HAP-1 (cell line): ENCODE measurements at regions not wholly inside any gene's neighbourhood (a gene's known extent, or its start where the extent isn't known, plus 50 kb on each side); places are given as distances from the start of the nearest gene placed in this dataset.
"Not testable (repeated sequence)": the region's sequence is repeated elsewhere in the genome, so short reads cannot be mapped to it uniquely, and the experiment has no call there.

Source experiments
- DNase-seq, 2 experiments: peaks; one replicate each; pipeline ENCODE4 v3.0.0-alpha.2; 2016 to 2020; ENCODE audit warnings: low spot score in 2 of 2
- H3K27me3 ChIP-seq: fragments of 250-450 bp; sonication (Bioruptor Pico); 2 replicates; pipeline ENCODE4 v1.5.1; 2020; ENCODE audit warnings: low read depth, mild to moderate bottlenecking, moderate library complexity
- H3K36me3 ChIP-seq: fragments of 250-450 bp; sonication (Bioruptor Pico); replicated peaks from 2 replicates; pipeline ENCODE4 v1.5.1; 2020; ENCODE audit warnings: mild to moderate bottlenecking
- H3K4me1 ChIP-seq: fragments of 250-450 bp; sonication (Bioruptor Pico); 2 replicates; pipeline ENCODE4 v1.5.1; 2020; ENCODE audit warnings: mild to moderate bottlenecking
- H3K4me3 ChIP-seq: fragments of 250-450 bp; sonication (Bioruptor Pico); 2 replicates; pipeline ENCODE4 v1.5.1; 2020; ENCODE audit warnings: mild to moderate bottlenecking, moderate library complexity
- H3K9me3 ChIP-seq: fragments of 250-450 bp; sonication (Bioruptor Pico); 2 replicates; pipeline ENCODE4 v1.5.1; 2020; ENCODE audit warnings: mild to moderate bottlenecking, moderate library complexity
- in situ Hi-C: fragments of 300-500 bp; cut with MboI; formaldehyde crosslinking; loops from 3 replicates; pipeline ENCODE4 v1.14.3; 2020; ENCODE audit warnings: low sequenced_read_pairs, inconsistent platforms, mixed read lengths

DNA sequence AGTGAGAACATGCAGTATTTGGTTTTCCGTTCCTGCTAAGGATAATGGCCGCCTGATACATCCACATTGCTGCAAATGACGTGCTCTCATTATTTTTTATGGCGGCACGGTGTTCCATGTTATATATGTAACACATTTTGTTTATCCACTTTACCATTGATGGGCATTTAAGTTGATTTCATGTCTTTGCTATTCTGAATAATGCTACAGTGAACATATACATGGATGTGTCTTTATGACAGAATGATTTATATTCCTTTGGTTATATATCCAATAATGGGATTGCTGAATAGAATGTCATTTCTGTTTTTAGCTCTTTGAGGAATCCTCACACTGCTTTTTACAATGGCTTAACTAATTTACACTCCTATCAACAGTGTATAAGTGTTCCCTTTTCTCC, 1223.2 kb downstream of the RAPGEF2 start:
- no peaks in the 10 kb centered on the region for H3K4me1 ChIP-seq
- H3K27me3 ChIP-seq = no peaks in the 10 kb centered on the region
- in situ Hi-C loops = no loop called here
- DNase-seq = no peak
- H3K4me3 ChIP-seq = no peak overlapping the region
- no peaks in the 10 kb centered on the region for H3K36me3 ChIP-seq
- no peaks in the 10 kb centered on the region for H3K9me3 ChIP-seq

DNA sequence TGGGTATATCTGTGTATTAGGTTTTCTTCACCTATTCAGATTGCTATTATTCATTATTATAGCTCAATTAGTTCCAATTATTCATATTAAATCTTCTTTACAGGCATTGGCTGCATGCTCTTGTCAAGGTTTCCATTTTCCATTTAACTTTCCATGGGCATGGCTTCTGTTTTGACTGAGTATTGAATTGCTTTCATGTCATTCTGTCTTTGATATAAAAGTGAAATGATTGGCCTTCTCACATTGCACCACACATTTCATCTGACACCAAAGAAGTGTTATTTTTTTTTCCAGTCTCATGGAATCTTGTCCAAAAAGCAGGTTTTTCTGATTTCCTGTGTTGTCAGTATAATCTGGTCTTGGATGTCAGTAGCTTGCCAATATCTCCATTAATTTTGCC, 1244.3 kb downstream of the RAPGEF2 start:
- Histone ChIP-seq H3K27me3 (no peaks in the 10 kb centered on the region), H3K36me3 (no peaks in the 10 kb centered on the region), H3K4me3 (no peak overlapping the region), H3K9me3 (no peaks in the 10 kb centered on the region), H3K4me1 (no peaks in the 10 kb centered on the region)
- DNase-seq = no peak
- in situ Hi-C loops = no loop called here

- Histone ChIP-seq H3K9me3 (no peaks in the 10 kb centered on the region), H3K27me3 (no peaks in the 10 kb centered on the region), H3K4me1 (no peaks in the 10 kb centered on the region), H3K4me3 (no peak overlapping the region), H3K36me3 (no peaks in the 10 kb centered on the region)
- DNase-seq = no peak
- in situ Hi-C loops = no loop called here
Observed at GRCh38 chr4:160350944-160351343, 1248.1 kb downstream of the RAPGEF2 start.

- no peaks in the 10 kb centered on the region for H3K27me3 ChIP-seq
- no peaks in the 10 kb centered on the region for H3K4me1 ChIP-seq
- no peaks in the 10 kb centered on the region for H3K9me3 ChIP-seq
- in situ Hi-C loops = no loop called here
- DNase-seq = no peak
- no peak overlapping the region for H3K4me3 ChIP-seq
- H3K36me3 ChIP-seq = no peaks in the 10 kb centered on the region
Observed at GRCh38 chr4:160352637-160353036, 1249.8 kb downstream of the RAPGEF2 start.

DNA sequence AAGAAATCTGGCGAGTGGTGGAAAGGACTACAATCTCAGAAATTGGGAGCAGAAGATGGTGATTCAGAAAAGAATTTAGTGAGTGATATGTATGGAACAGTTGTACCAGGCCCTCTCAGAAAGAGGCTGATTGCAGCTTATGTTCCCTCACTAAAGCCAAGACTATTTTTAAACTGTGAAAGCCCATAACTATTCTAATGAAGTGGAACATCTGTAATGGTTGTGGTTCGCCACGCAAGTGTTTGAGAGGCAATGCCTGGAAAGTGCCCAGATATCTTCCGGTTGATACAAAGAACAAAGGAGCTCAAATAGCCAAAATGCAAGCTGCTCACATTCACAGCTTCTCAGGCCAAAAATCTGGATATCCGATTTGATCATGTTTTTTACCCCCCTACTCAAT, 1250.7 kb downstream of the RAPGEF2 start:
- Histone ChIP-seq H3K4me1 (no peaks in the 10 kb centered on the region), H3K9me3 (no peaks in the 10 kb centered on the region), H3K4me3 (no peak overlapping the region), H3K27me3 (no peaks in the 10 kb centered on the region), H3K36me3 (no peaks in the 10 kb centered on the region)
- in situ Hi-C loops = no loop called here
- DNase-seq = no peak

- in situ Hi-C loops = no loop called here
- DNase-seq = no peak
- Histone ChIP-seq H3K4me1 (no peaks in the 10 kb centered on the region), H3K27me3 (no peaks in the 10 kb centered on the region), H3K36me3 (no peaks in the 10 kb centered on the region), H3K4me3 (no peak overlapping the region), H3K9me3 (no peaks in the 10 kb centered on the region)
Observed at GRCh38 chr4:160362478-160362877, 1259.6 kb downstream of the RAPGEF2 start.

GRCh38 chr4:160364217-160364616, 1261.3 kb downstream of the RAPGEF2 start:
- no peaks in the 10 kb centered on the region for H3K27me3 ChIP-seq
- no peaks in the 10 kb centered on the region for H3K9me3 ChIP-seq
- H3K36me3 ChIP-seq = no peaks in the 10 kb centered on the region
- no peaks in the 10 kb centered on the region for H3K4me1 ChIP-seq
- H3K4me3 ChIP-seq = no peak overlapping the region
- in situ Hi-C loops = no loop called here
- DNase-seq = no peak

DNA sequence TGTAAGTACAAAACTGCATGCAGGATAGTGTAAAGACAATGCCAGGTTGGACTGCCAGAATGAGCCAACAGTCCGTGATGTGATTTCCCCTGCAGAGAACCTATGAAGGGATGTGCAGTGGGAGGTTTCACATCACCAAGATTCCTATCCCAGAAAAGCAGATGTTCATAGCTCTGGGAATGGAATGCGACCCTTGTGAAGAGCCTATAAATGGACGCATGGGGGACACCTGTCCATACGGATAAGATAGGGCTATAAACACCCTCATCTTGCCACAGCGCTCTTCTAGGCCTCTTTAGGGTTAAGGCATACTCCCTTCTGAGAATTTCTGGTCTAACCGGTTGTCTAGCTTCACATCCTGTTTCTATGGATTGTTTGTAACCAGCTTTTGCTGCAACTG, 1261.8 kb downstream of the RAPGEF2 start:
- in situ Hi-C loops, H3K27me3 ChIP-seq, H3K9me3 ChIP-seq, H3K4me1 ChIP-seq, H3K4me3 ChIP-seq, DNase-seq, H3K36me3 ChIP-seq: not testable (repeated sequence)

DNA sequence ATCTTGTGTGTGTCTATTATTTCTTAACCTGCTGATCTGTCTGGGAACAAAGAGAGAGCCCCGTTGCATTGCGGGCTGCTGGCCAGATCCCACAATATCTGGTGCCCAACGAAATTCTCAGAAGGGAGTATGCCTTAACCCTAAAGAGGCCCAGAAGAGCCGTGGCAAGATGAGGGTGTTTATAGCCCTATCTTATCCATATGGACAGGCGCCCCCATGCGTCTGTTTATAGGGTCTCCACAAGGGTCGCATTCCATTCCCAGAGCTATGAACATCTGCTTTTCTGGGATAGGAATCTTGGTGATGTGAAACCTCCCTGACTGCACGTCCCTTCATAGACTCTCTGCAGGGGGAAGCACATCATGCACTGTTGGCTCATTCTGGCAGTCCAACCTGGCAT, 1262.5 kb downstream of the RAPGEF2 start:
- H3K27me3 ChIP-seq, in situ Hi-C loops: not testable (repeated sequence)

GRCh38 chr4:160370046-160370445, 1267.2 kb downstream of the RAPGEF2 start:
- Histone ChIP-seq H3K9me3 (no peaks in the 10 kb centered on the region), H3K4me1 (no peaks in the 10 kb centered on the region), H3K36me3 (no peaks in the 10 kb centered on the region), H3K4me3 (no peak overlapping the region), H3K27me3 (no peaks in the 10 kb centered on the region)
- DNase-seq = no peak
- in situ Hi-C loops = no loop called here

More for the DNA sequence above, 1262.5 kb downstream of the RAPGEF2 start:
- not testable (repeated sequence) for H3K4me3 ChIP-seq, H3K36me3 ChIP-seq, H3K4me1 ChIP-seq, H3K9me3 ChIP-seq
- DNase-seq = peak in 1 of 2 experiments; percentile 31

DNA sequence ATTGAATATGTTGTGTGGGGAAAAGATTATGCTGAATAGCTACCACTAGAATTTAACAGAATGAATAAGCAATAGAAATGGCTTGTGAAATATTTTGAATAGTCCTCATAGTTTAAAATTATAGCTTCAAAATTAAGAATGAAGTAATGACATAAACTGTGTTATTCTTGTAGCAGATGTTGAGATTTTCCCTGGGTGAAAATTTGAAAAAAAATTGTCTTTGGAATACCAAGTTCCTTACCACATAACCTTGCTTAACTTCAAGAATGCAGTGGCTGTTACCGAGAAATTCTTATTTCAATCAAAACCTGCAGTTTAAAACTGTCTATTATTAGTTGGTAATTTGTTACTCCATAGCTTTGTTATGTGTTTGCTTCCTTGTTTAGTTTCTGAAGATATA, 1268.6 kb downstream of the RAPGEF2 start:
- DNase-seq = no peak

DNA sequence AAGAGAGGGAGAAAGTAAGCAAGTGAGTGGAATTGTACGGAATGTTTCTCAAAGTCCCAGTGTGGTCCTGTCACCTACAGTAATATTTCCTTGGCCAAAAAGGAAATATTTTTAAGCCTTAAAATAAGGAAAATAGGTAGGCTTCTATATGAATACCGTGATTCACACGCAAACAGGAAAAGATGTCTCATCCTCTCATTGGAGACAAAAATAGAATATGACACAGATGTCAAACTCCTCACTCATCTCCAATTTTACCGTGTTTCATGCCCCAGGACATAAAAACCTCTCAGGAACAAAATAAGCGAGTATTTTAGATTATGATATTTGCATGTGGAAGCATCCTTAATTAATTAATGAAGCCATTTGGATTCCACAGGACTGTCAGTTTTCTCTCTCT, 1269.5 kb downstream of the RAPGEF2 start:
- H3K4me3 ChIP-seq = no peak overlapping the region
- no peak for DNase-seq
- no peaks in the 10 kb centered on the region for H3K27me3 ChIP-seq
- H3K4me1 ChIP-seq = no peaks in the 10 kb centered on the region
- in situ Hi-C loops = no loop called here
- no peaks in the 10 kb centered on the region for H3K36me3 ChIP-seq
- no peaks in the 10 kb centered on the region for H3K9me3 ChIP-seq

More for the DNA sequence above, 1268.6 kb downstream of the RAPGEF2 start:
- H3K36me3 ChIP-seq = no peaks in the 10 kb centered on the region
- no peak overlapping the region for H3K4me3 ChIP-seq
- no peaks in the 10 kb centered on the region for H3K27me3 ChIP-seq
- no peaks in the 10 kb centered on the region for H3K9me3 ChIP-seq
- in situ Hi-C loops = no loop called here
- no peaks in the 10 kb centered on the region for H3K4me1 ChIP-seq

DNA sequence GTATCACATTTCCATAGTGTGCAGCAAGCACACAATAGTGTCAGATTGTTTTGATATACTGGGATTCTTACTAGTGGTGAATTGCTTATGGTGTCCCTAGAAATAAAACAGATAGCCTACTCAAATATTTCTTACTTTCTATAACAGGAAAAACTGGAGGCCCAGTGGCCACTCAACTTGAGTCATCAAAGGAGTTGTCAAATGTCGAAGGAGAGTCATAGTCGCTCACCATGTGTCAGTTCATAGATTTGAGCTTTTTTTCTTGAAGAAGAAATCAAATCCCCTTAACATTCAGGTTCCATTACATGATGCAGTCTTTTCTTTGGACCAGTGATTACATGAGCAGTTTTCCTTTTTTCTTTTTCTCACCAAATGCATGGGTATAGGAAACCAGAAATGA, 1271.0 kb downstream of the RAPGEF2 start:
- H3K27me3 ChIP-seq = no peaks in the 10 kb centered on the region
- H3K4me1 ChIP-seq = no peaks in the 10 kb centered on the region
- no peak overlapping the region for H3K4me3 ChIP-seq
- no peak for DNase-seq
- H3K36me3 ChIP-seq = no peaks in the 10 kb centered on the region
- no peaks in the 10 kb centered on the region for H3K9me3 ChIP-seq
- in situ Hi-C loops = no loop called here

- no peaks in the 10 kb centered on the region for H3K27me3 ChIP-seq
- H3K36me3 ChIP-seq = no peaks in the 10 kb centered on the region
- in situ Hi-C loops = no loop called here
- no peaks in the 10 kb centered on the region for H3K9me3 ChIP-seq
- no peaks in the 10 kb centered on the region for H3K4me1 ChIP-seq
- no peak for DNase-seq
- no peak overlapping the region for H3K4me3 ChIP-seq
Observed at GRCh38 chr4:160375772-160376452, 1273.0 kb downstream of the RAPGEF2 start.

DNA sequence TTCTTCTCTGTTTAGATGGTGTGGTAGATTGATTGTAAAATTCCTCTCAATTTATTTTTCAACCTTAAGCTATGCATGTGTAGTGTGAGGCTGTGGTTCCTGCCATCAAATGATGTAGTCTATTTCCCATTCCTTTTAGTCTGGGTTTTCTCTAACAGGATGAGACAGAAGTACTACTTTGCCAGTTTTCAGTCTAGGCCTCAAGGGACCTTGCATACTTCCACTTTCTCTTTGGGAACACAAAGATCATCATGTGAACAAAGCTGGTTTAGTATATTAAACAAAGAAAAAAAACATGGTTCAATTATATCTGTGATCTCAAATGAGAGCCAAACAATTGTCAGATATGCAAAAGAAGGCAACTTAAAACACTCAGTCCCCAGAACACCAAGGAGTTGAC, 1284.0 kb downstream of the RAPGEF2 start:
- Histone ChIP-seq H3K4me3 (no peak overlapping the region), H3K9me3 (no peaks in the 10 kb centered on the region), H3K4me1 (no peaks in the 10 kb centered on the region), H3K27me3 (no peaks in the 10 kb centered on the region; the same call in 1 of the 2 replicates), H3K36me3 (no peaks in the 10 kb centered on the region)
- DNase-seq = no peak
- in situ Hi-C loops = no loop called here
